ENCODE measurements at regions not wholly inside any gene's neighbourhood (a gene's known extent, or its start where the extent isn't known, plus 50 kb on each side); places are given as distances from the start of the nearest gene placed in this dataset.
"Not testable (repeated sequence)": the region's sequence is repeated elsewhere in the genome, so short reads cannot be mapped to it uniquely, and the experiment has no call there.

DNA sequence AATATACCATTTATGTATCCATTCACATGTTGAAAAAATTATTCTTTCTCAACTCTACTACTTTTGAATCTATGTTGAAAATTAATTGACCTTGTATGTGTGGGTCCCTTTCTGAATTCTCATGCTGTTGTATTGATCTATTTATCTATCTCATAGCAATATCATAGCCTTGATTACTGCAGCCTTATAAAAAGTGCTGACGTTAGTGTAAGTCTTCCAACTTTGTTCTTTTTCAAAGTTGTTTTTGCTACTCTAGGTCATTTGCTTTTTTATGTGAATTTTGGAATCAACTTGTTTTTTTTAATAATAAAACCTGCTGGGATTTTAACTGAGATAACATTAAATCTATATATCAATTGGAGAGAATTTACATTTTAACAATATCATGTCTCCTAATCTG lies 52.2 kb upstream of the PAX3 start:
- no peak for DNase-seq (ENCODE audit: missing footprints)
- intact Hi-C loops (cut with DNase I) = no loop called here
- ATAC-seq = no peak

DNA sequence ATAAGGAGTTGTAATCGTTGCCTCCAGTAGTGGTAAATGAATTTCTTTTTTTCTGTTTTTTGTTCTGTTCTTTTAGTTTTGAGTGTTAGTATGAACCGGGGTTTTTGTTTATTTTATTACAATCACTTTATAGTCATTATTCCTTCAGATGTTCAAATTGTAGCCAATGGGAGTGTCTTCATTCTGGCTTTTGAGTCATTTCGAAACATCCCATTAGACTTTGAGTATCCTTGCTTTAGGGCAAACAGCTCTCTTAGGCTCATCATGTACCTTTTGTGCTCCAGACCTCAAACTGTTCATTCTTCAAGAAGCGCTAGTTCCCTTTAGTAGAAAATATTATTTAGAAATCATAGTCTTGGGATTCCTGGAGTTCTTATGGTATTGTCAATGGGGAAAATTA lies 54.2 kb upstream of the PAX3 start:
- intact Hi-C loops (cut with DNase I) = no loop called here
- no peak for DNase-seq (ENCODE audit: missing footprints)
- no peak for ATAC-seq

DNA sequence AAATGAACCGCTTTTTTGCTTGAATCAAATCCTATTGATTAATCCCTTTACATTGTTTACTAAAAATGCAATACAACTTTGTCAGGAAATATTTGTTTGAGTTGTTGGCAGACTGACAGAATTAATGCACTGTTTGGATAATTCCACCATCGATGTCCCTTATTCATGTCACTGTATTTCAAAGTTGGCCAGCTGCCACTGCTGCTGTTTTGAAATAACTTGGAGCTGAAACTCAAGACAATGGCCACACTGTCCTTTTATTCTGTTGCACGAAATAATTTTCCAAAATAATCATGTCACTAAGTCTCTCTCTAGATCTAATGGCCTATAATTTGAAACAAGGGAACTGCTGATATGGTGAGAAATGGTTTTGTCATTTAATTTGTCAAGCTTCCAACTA lies 55.2 kb upstream of the PAX3 start:
- intact Hi-C loops (cut with DNase I) = no loop called here
- no peak for DNase-seq (ENCODE audit: missing footprints)
- ATAC-seq = no peak

DNA sequence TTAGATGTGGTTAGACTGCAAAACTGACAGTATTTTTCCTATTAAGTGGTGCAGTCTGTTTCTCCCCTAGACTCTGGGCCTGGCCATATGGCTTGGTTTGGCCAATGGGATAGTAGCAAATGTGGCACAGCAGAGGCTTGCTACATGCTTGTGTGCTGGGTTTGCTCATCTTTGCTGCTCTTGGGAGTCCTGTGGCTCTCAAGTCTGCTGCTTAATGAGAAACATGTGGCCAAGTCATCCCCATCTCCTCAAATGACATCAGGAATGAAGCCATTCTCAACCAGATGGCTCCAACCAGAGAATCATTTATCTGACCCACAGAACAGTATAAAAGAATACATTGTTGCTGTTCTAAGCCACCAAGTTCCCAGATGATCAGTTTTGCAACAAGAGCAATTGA lies 57.1 kb upstream of the PAX3 start:
- ATAC-seq = peak; percentile 72
- DNase-seq (ENCODE audit: missing footprints) = no peak
- intact Hi-C loops (cut with DNase I) = no loop called here

DNA sequence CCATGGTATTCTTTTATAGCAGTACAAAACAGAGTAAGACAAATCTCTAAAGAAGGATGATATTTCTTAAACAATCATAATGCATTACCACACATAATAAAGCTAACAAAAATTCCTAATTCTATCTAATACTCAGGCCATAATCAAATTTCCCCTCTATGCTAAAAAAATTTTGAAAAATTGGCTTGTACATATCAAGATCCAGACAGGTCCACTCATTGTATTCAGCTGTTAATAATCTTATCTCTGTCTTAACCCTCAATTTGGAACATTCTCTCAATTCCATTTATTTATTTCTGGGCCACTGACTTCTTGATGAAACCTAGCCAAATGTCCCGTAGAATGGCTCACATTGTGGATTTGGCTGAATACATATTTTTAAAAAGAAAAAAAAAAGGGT lies 59.1 kb upstream of the PAX3 start:
- intact Hi-C loops (cut with DNase I) = no loop called here

DNA sequence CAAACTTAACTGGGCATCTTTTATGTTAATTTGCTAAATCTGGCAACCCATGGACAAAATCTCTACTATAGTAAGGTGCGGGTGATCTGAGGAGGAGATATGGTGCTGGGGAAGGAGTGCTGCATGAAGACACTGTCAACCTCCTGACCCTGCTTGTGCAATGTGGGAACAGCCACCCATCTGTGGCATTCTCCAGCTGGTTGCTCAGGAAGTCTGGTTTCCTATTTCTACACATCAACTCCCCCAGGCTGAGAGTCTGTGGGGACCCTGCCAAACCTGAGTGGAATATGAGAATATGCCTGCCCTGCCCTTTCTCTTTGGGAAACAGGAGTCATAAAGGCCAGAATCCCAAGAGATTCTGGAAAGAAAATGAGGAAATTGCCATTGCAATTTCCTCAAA lies 60.1 kb upstream of the PAX3 start:
- ATAC-seq = peak; percentile 60
- intact Hi-C loops (cut with DNase I) = no loop called here
- peak; percentile 71 for DNase-seq (ENCODE audit: missing footprints)

More for the DNA sequence above, 59.1 kb upstream of the PAX3 start:
- ATAC-seq (no peak), DNase-seq (ENCODE audit: missing footprints) (no peak)

DNA sequence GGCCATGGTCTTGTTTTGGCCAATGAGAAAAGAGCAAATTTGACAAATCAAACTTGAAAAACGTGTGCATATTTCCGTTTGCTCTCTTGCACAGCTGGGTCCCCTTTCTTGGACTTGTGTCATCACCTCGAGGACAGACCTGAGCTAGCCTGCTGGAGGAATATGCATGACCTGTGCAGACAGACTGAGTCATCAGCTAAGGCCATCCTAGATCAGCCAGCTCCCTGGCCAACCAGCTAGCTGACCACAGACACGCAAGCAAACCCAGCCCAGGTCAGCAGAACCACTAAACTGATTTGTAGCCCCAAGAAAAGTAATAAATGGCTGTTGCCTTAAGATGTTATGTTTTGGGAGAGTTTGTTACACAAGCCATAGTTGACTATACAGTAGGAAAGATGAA lies 61.3 kb upstream of the PAX3 start:
- intact Hi-C loops (cut with DNase I) = no loop called here
- DNase-seq (ENCODE audit: missing footprints) (no peak), ATAC-seq (no peak)

DNA sequence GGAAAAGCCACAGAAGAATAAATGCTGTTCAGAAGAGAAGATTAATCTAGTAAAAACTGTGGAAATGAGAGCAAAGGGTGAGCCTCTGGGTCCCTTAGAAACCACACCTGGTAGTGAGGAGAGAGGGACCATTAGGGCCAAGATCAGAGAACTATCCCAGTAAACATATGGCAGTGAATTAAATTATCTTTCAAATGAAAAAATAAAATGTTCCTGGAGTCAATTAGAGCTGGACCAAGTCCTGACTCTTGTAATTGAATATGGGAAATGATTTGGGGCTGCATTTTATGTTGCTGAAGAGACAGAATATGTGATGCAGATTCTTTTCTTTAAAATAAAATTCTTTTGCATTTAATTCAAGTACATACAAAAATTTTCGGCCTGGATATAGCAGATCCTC lies 62.2 kb upstream of the PAX3 start:
- intact Hi-C loops (cut with DNase I) = no loop called here
- ATAC-seq (no peak), DNase-seq (ENCODE audit: missing footprints) (no peak)

DNA sequence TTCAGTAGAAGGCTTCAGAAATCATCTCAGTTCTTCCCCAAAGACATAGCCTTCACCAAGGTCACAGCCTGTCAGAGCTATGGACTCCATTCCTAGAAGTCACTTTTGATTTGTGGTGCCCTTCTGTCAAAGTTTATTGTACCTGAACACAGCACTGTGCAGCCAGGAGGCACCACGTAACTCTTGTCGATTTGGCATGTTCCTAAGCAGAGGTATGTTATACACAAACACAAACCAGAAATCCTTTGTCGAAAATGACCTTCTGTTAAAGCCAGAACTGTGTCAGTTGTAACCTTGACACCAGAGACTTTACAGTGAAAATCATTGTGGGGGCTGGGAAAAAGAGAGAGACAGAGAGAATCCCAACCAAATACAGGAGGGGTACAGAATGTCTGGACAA lies 62.6 kb upstream of the SGPP2 start:
- ATAC-seq (peak; percentile 41), DNase-seq (ENCODE audit: missing footprints) (no peak)
- intact Hi-C loops (cut with DNase I) = no loop called here

DNA sequence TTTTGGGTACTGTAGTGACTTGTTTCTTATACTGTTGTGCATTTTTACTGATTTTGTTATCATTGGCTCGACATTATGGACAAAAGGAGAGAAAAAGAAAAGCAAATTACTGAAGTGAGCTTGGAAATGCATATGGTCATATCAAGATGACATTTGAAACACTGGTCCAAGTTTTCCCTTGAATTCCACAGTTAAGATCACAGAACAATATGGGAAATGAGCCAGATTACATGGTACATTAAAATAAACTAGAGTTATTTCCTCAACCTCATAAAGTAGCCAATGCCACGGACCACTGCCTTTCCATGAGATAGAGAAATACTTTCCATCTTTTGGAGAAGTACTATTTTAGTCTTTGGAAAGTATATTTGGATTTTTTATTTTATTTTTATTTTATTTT lies 62.0 kb upstream of the SGPP2 start:
- ATAC-seq (no peak), DNase-seq (ENCODE audit: missing footprints) (no peak)
- intact Hi-C loops (cut with DNase I) = no loop called here

DNA sequence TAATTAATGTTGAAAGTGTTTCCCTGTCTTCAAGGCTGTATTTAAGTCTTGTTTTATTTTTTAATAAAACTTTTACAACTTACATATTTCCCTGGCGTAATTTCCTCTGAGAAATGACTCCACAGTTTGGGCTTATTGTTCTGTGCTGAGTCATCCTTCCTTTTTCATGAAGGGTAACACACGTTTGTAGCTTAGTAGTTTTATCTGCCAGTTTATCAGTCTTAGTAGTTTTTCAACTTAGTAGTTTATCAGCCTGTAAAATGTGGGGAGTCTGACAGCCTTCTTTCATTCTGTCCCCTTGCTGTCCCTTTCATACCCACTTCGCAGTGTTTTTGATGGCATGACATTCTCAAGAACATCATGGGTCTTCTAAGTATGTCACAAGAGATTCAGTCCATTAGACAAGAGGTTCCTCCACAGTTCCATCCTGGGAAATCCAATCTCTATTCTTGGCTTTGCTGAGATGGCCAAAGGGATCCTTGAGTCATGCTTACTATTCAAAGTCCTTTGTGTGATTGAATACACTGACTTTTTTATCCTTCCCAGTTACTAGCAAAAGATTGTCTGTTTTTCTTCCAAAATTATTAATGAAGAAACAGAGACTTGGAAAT lies 60.0 kb upstream of the SGPP2 start:
- ATAC-seq (no peak), DNase-seq (ENCODE audit: missing footprints) (no peak)
- intact Hi-C loops (cut with DNase I) = no loop called here

DNA sequence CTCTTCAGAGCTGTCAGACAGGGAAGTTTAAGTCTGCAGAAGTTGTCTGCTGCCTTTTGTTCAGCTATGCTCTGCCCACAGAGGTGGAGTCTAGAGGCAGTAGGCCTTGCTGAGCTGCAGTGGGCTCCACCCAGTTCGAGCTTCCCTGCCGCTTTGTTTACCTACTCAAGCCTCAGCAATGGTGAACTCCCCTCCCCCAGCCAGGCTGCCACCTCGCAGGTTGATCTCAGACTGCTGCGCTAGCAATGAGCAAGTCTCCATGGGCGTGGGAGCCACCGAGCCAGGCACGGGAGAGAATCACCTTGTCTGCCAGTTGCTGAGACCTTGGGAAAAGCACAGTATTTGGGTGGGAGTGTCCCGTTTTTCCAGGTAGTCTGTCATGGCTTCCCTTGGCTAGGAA lies 56.1 kb upstream of the SGPP2 start:
- DNase-seq (ENCODE audit: missing footprints); intact Hi-C loops (cut with DNase I); ATAC-seq: not testable (repeated sequence)

DNA sequence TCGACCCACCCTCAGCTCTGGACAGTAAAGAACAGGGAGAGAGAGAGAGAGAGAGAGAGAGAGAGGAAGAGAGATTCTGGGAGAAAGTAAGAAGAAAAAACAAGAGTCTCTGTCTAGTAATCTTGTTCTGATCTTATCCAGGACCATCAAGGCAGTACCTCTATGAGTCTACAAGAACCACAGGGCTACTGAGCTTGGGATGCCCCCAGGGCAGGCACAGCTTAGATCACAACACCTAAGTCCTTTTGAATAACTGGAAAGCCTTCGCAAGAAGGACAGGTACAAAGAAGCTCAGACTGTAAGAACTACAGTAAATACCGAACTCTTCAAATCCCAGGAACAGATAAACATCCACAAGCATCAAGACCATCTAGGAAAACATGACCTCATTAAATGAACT lies 51.4 kb upstream of the SGPP2 start:
- ATAC-seq (no peak), DNase-seq (ENCODE audit: missing footprints) (no peak)
- intact Hi-C loops (cut with DNase I) = no loop called here

Measured in Right ventricle myocardium inferior (tissue), 1 donor.